A673 (cell line): ENCODE measurements at regions not wholly inside any gene's neighbourhood (a gene's known extent, or its start where the extent isn't known, plus 50 kb on each side); places are given as distances from the start of the nearest gene placed in this dataset.

Source experiments
- BruUV-seq: library from RNA; stranded (reverse); fragments of 400-500 nt; replicated peaks from 2 replicates; lab custom pipeline; 2021; lab: Mats Ljungman, UMichigan
- CTCF ChIA-PET: fragments of 300-600 bp; sonication (Branson Sonifier 250); formaldehyde crosslinking; loops from one replicate; lab custom pipeline; 2022; ENCODE audit warnings: antibody characterized with exemption; lab: Charles Lee
- POLR2A ChIA-PET: fragments of 300-600 bp; sonication (Branson Sonifier 250); formaldehyde crosslinking; loops from one replicate; lab custom pipeline; 2022; ENCODE audit warnings: antibody characterized with exemption; ENCODE audit not compliant: low non-redundant PET; lab: Charles Lee
- DNase-seq: peaks from one replicate; pipeline ENCODE4 v3.0.0-alpha.2; 2015; ENCODE audit warnings: low spot score
- H3K27ac ChIP-seq: fragments of 200-600 bp; sonication (generic); 2 replicates; pipeline ENCODE4 v1.5.1; 2016; ENCODE audit warnings: mixed run types, low read depth, mild to moderate bottlenecking, mixed read lengths, antibody characterized with exemption, low read length; ENCODE audit not compliant: poor library complexity, severe bottlenecking
- H3K27me3 ChIP-seq: fragments of 200-600 bp; sonication (generic); replicated peaks from 2 replicates; pipeline ENCODE4 v1.6.1; 2017; ENCODE audit warnings: mixed run types, low read depth, mild to moderate bottlenecking, mixed read lengths, antibody characterized with exemption, low read length; ENCODE audit not compliant: insufficient read depth, poor library complexity
- H3K36me3 ChIP-seq: fragments of 200-600 bp; sonication (generic); 2 replicates; pipeline ENCODE4 v1.6.1; 2016; ENCODE audit warnings: mixed run types, mild to moderate bottlenecking, mixed read lengths, antibody characterized with exemption, low read length; ENCODE audit not compliant: insufficient read depth, poor library complexity, severe bottlenecking
- H3K4me1 ChIP-seq: fragments of 200-600 bp; sonication (generic); 2 replicates; pipeline ENCODE4 v1.6.1; 2017; ENCODE audit warnings: mixed run types, mild to moderate bottlenecking, mixed read lengths, antibody characterized with exemption, low read length; ENCODE audit not compliant: insufficient read depth, poor library complexity, severe bottlenecking
- H3K4me3 ChIP-seq: fragments of 200-600 bp; sonication (generic); 2 replicates; pipeline ENCODE4 v1.5.1; 2016; ENCODE audit warnings: low read depth, mixed run types, mild to moderate bottlenecking, mixed read lengths, low read length; ENCODE audit not compliant: poor library complexity, severe bottlenecking
- H3K9me3 ChIP-seq: fragments of 200-600 bp; sonication (generic); 2 replicates; pipeline ENCODE4 v1.6.1; 2016; ENCODE audit warnings: mixed run types, low read depth, mild to moderate bottlenecking, mixed read lengths, antibody characterized with exemption, low read length; ENCODE audit not compliant: poor library complexity, severe bottlenecking
- EZH2 ChIP-seq: fragments of 200-600 bp; sonication (generic); IDR thresholded peaks from 2 replicates; pipeline ENCODE4 v1.6.1; 2017; ENCODE audit warnings: borderline replicate concordance, low read depth, mild to moderate bottlenecking, mixed read lengths, antibody characterized with exemption, low read length; ENCODE audit not compliant: poor library complexity, severe bottlenecking
- intact Hi-C: fragments of 100-400 bp; cut with micrococcal nuclease; formaldehyde crosslinking; loops from one replicate; pipeline ENCODE4 v1.10.0; 2022; ENCODE audit not compliant: unreplicated experiment
- TF ChIP-seq, protein P1 (sequence below): fragments of 300-800, 200-600 bp; sonication (generic); conservative IDR thresholded peaks from 2 replicates; pipeline ENCODE4 v1.5.1; 2017; ENCODE audit warnings: low read depth, mild to moderate bottlenecking, antibody characterized with exemption, low read length, moderate library complexity, mixed read lengths

DNA sequence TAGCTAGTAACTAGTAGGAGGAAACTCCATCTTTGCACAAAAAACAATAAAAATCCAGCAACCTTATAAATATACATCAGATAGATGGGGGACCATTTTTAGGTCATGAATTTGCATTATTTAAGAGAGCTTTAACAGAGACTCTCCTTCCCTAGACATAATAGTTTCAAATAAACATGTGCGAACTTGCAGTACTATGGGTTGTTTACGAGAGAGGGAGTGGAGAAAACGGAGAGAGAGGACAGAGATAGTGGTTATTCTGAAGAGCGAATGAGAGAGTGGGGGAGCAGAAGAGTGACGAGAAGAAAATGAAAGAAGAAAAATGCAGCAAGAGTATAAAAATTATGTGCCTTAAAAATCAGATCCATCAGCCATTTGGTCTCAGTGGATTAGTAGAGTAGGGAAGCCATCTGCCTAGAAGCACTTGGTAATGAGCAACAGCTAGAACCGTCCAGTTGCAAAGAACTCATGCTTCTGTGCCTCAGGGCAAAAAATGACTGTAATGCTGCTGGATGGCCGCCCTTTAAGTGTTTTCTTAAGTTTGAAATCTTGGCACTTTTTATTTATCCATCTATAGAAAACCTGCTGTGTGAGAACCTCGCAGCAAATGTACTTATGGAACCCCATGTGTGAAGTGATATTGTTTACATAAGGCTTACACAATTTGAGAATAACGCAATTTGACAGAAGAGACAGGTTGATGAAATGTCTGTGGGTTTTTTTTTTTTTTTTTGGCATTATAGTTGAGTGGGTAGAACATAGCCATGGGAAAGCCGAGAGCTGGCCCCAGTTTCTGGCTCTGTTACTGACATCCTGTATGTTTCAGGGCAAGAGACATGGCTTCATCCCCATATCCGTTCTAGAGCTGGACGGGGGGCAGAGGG is 95.6 kb upstream of the ZNF608 start:
- Histone ChIP-seq H3K27me3 (no peaks in the 10 kb centered on the region), H3K9me3 (no peaks in the 10 kb centered on the region), H3K4me1 (no peaks in the 10 kb centered on the region), H3K4me3 (no peak overlapping the region), H3K27ac (no peak overlapping the region), H3K36me3 (no peaks in the 10 kb centered on the region)
- POLR2A ChIA-PET, result no interaction called here
- intact Hi-C loops, result no loop called here
- no peak for DNase-seq
- BruUV-seq, result no TSS peak
- TF ChIP-seq, protein P1, sequence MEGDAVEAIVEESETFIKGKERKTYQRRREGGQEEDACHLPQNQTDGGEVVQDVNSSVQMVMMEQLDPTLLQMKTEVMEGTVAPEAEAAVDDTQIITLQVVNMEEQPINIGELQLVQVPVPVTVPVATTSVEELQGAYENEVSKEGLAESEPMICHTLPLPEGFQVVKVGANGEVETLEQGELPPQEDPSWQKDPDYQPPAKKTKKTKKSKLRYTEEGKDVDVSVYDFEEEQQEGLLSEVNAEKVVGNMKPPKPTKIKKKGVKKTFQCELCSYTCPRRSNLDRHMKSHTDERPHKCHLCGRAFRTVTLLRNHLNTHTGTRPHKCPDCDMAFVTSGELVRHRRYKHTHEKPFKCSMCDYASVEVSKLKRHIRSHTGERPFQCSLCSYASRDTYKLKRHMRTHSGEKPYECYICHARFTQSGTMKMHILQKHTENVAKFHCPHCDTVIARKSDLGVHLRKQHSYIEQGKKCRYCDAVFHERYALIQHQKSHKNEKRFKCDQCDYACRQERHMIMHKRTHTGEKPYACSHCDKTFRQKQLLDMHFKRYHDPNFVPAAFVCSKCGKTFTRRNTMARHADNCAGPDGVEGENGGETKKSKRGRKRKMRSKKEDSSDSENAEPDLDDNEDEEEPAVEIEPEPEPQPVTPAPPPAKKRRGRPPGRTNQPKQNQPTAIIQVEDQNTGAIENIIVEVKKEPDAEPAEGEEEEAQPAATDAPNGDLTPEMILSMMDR, result no peak
- TF ChIP-seq EZH2, result no peak
- CTCF ChIA-PET, result no interaction called here

DNA sequence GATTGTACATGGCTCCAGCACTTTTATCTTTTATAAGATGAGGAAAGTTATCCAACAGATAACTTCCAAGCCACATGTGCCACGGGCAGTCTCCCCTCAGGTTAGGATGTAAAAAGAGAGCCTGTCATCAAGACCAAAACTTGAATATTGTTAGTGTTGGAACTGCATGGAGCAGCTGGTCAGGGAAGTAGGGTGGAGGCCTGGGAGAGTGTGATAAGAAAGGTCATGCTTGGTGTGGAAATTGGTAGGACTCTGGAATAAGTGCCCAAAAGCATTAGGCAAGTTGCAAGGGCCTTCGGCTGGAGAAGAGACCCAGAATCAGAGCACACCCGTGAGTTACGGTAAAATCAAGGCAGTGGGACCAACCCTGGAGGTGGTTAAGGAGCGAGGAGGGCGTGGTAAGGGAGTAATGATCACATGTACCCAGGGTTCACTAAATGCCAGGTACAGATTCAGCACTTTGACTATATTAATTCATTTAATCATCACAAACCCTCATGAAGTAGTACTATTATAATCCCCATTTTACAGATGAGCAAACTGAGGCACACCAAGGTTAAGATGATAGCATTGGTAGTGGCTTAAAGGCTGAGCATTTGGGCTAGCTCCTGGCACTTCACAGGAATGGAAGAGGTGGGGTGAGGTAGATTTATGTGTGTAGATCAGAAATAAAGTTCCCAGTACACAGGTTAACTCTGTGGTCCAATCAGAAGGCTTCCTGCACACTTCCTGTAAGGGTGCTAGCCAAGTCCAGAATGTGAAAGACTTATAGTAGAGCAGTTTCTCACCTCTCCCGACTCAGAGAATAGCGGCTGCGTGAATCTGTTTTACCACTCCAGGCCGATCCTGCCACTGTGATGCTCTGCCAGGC is 96.5 kb upstream of the ZNF608 start:
- intact Hi-C loops, result no loop called here
- CTCF ChIA-PET, result no interaction called here

DNA sequence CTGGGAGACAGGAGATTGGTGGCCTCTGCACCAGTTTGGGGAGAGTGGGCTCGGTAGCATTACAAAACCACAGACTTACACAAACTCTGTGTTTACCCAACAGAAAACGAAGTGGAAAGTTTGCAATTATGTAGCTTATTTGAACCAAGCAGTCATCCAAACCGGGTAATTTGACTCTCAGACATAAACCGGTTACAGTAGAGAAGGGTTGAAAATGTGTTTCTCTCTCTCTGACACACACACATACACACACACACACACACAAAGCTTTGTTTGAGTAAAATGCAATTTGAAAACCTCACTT is 97.1 kb upstream of the ZNF608 start:
- no peaks in the 10 kb centered on the region for H3K27me3 ChIP-seq
- no peaks in the 10 kb centered on the region for H3K36me3 ChIP-seq
- BruUV-seq, result no TSS peak
- no peak for DNase-seq
- H3K9me3 ChIP-seq, result no peaks in the 10 kb centered on the region
- ChIA-PET CTCF (no interaction called here), POLR2A (no interaction called here)
- TF ChIP-seq, protein P1, result no peak
- TF ChIP-seq EZH2, result no peak
- no peak overlapping the region for H3K27ac ChIP-seq
- no peak overlapping the region for H3K4me3 ChIP-seq
- no peaks in the 10 kb centered on the region for H3K4me1 ChIP-seq
- intact Hi-C loops, result no loop called here

More for the DNA sequence above, 96.5 kb upstream of the ZNF608 start:
- BruUV-seq, result no TSS peak
- no peaks in the 10 kb centered on the region for H3K4me1 ChIP-seq
- no peak overlapping the region for H3K27ac ChIP-seq
- no peak overlapping the region for H3K4me3 ChIP-seq
- TF ChIP-seq, protein P1, result no peak
- no peak for TF ChIP-seq EZH2
- H3K27me3 ChIP-seq, result no peaks in the 10 kb centered on the region
- no peak for DNase-seq
- no peaks in the 10 kb centered on the region for H3K36me3 ChIP-seq
- POLR2A ChIA-PET, result no interaction called here
- no peaks in the 10 kb centered on the region for H3K9me3 ChIP-seq
